ENCODE measurements at regions not wholly inside any gene's neighbourhood (a gene's known extent, or its start where the extent isn't known, plus 50 kb on each side); places are given as distances from the start of the nearest gene placed in this dataset.

DNA sequence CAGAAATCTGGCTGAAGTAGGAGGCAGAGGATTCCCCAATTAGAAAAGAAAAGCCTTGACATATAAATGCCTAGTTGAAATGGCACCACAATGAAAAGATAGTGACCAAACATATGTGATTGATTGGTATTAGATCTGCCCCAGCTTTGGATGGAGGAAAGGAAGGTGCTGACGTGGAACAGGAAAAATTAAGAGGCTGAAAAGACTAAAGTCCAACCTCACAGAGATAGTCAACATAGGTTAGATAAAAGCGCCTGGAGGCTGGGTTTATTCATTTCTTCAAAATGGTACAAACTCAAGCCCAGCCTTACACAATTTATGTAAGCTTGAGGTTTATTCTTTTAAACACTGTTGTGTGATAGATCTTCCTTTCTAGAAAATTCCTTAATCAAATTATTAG lies 129.6 kb downstream of the RPS29 start:
- Mint-ChIP-seq H3K36me3 (no peaks in the 10 kb centered on the region), H3K4me3 (no peak overlapping the region), H3K9me3 (no peaks in the 10 kb centered on the region), H3K27me3 (ENCODE audit: low read depth) (peaks cover 2% of the 10 kb centered on the region), H3K27ac (no peak overlapping the region), H3K4me1 (no peaks in the 10 kb centered on the region)
- TF ChIP-seq, protein P1, sequence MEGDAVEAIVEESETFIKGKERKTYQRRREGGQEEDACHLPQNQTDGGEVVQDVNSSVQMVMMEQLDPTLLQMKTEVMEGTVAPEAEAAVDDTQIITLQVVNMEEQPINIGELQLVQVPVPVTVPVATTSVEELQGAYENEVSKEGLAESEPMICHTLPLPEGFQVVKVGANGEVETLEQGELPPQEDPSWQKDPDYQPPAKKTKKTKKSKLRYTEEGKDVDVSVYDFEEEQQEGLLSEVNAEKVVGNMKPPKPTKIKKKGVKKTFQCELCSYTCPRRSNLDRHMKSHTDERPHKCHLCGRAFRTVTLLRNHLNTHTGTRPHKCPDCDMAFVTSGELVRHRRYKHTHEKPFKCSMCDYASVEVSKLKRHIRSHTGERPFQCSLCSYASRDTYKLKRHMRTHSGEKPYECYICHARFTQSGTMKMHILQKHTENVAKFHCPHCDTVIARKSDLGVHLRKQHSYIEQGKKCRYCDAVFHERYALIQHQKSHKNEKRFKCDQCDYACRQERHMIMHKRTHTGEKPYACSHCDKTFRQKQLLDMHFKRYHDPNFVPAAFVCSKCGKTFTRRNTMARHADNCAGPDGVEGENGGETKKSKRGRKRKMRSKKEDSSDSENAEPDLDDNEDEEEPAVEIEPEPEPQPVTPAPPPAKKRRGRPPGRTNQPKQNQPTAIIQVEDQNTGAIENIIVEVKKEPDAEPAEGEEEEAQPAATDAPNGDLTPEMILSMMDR (IDR thresholded peaks at IDR 0.05; ENCODE audit: unreplicated experiment) = no peak
- DNase-seq (ENCODE audit: low spot score in 2 of 2, unreplicated experiment in 2 of 2) = no peak

DNA sequence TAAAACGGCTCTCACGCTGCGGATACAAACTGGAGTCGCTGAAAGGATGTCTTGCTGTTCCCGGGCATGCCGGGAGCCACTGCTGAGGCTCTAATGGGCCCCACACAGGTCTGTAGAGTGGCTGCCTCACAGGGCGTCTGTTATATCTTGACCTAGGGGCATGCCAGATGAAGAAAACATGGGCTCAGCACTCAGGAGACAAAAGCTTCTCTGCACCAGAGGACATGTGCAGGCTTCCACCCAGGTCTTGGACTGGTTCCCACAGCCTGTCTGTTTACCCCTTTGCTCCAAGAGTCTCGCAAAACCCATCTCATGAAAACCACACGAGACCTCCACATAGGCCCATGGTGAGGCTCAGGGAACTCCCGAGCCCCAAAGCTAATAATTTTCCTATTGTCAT lies 134.2 kb downstream of the RPS29 start:
- Mint-ChIP-seq H3K9me3 (peaks cover 6% of the 10 kb centered on the region), H3K4me1 (no peaks in the 10 kb centered on the region), H3K4me3 (no peak overlapping the region), H3K27ac (no peak overlapping the region), H3K27me3 (ENCODE audit: low read depth) (no peaks in the 10 kb centered on the region), H3K36me3 (no peaks in the 10 kb centered on the region)
- no peak for DNase-seq (ENCODE audit: low spot score in 2 of 2, unreplicated experiment in 2 of 2)
- TF ChIP-seq, protein P1 (IDR thresholded peaks at IDR 0.05; ENCODE audit: unreplicated experiment) = no peak

DNA sequence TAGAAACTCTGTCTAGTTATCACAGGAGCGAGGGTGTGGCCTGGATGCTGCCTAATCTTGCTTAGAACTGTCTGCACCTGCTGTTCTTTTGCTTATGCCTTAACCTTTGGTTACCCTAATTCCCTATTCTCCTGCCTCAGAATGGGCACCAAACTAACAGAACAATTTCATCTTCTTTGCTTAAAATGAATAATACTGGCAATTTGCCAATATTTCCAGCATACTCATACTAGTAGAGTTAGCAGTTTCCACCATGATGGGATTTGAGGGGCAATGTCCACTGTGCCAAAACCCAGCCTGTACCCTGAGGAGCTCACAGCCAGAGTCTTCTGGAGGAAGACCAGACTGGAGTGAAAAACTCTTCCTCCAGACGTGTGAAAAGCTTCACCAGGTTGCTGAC lies 136.4 kb downstream of the RPS29 start:
- Mint-ChIP-seq H3K27ac (no peak overlapping the region), H3K27me3 (ENCODE audit: low read depth) (no peaks in the 10 kb centered on the region), H3K9me3 (peaks cover 6% of the 10 kb centered on the region), H3K4me1 (no peaks in the 10 kb centered on the region), H3K4me3 (no peak overlapping the region), H3K36me3 (no peaks in the 10 kb centered on the region)
- no peak for DNase-seq (ENCODE audit: low spot score in 2 of 2, unreplicated experiment in 2 of 2)
- TF ChIP-seq, protein P1 (IDR thresholded peaks at IDR 0.05; ENCODE audit: unreplicated experiment) = no peak

DNA sequence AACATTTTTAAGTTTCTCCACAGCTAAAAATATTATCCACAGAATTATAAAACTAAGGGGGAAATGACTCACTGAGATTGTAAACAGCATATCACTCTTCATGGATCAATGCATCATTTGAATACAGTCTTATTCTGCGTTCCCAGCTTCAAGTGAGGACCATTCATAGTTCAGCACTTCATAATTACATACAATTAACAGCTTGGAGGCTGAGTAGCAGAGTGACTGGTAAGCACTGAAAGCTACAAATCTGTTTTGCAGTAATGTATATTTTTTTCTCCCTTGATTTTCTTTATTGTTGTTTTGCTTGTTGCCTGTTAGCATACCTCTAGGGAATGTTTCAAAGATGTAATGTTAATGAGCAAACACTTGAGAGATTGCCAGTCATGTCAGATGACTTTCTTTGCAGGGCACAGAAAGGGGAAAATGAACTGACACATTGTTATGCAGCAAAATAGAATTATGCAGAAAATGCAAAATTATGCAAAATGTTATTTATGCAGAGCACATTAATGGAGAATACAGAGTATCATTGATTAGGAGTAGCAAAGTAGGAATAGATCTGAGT lies 138.6 kb downstream of the RPS29 start:
- TF ChIP-seq, protein P1 (IDR thresholded peaks at IDR 0.05; ENCODE audit: unreplicated experiment) = no peak
- Mint-ChIP-seq H3K9me3 (peaks cover 6% of the 10 kb centered on the region), H3K36me3 (no peaks in the 10 kb centered on the region), H3K4me3 (no peak overlapping the region), H3K27me3 (ENCODE audit: low read depth) (no peaks in the 10 kb centered on the region), H3K27ac (no peak overlapping the region), H3K4me1 (no peaks in the 10 kb centered on the region)
- DNase-seq (ENCODE audit: low spot score in 2 of 2, unreplicated experiment in 2 of 2) = no peak

DNA sequence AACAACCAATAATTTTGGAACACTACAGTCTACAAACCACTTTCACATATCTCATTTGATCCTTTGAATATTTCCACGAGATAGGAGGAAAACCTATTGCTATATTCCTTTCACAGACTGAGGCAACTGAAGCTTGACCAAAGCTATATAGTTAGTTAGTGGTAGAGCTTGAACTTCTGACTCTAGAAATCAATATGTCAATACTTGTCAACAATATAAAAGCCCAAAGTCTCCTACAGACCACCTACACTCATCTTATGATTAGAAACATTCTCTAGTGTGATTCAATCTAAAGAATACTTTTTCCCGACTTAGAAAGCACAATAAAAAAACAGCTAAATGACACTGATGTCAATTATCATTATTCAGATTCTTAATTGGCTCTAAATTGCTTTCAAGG lies 139.4 kb downstream of the RPS29 start:
- Mint-ChIP-seq H3K9me3 (peaks cover 6% of the 10 kb centered on the region), H3K36me3 (no peaks in the 10 kb centered on the region), H3K4me1 (no peaks in the 10 kb centered on the region), H3K27me3 (ENCODE audit: low read depth) (no peaks in the 10 kb centered on the region), H3K4me3 (no peak overlapping the region), H3K27ac (no peak overlapping the region)
- TF ChIP-seq, protein P1 (IDR thresholded peaks at IDR 0.05; ENCODE audit: unreplicated experiment) = no peak
- DNase-seq (ENCODE audit: low spot score in 2 of 2, unreplicated experiment in 2 of 2) = no peak

DNA sequence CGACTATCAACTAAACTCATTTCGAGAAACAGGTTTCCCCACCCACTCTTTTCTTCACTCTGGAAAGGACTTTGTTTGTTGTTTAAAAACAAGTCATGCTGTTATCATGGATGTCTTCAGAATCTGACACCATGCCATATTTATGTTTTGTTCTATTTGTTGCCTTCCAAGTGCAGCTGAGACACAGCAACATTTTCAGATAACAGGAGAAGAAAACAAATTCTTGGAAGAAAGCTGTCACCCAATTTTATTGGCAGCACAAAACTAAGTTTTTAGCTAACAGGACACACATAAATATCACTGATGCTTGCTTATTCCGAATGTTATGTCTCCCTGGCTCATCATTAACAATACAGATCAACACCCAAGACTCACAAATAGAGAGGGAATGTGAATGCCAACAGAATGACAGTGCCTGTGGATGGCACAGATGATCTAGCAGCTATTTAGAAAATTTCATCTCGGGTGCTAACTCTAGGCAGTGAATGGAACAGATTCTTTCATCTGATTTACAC lies 147.9 kb downstream of the RPS29 start:
- TF ChIP-seq, protein P1 (IDR thresholded peaks at IDR 0.05; ENCODE audit: unreplicated experiment) = no peak
- no peak overlapping the region for H3K27ac Mint-ChIP-seq
- no peak overlapping the region for H3K4me3 Mint-ChIP-seq
- no peak for DNase-seq (ENCODE audit: low spot score in 2 of 2, unreplicated experiment in 2 of 2)
- peaks cover 10% of the 10 kb centered on the region for H3K27me3 Mint-ChIP-seq (ENCODE audit: low read depth)
- H3K36me3 Mint-ChIP-seq = no peaks in the 10 kb centered on the region
- peaks cover 20% of the 10 kb centered on the region for H3K9me3 Mint-ChIP-seq
- no peaks in the 10 kb centered on the region for H3K4me1 Mint-ChIP-seq
